HG03039 (cell line): ENCODE measurements at regions not wholly inside any gene's neighbourhood (a gene's known extent, or its start where the extent isn't known, plus 50 kb on each side); places are given as distances from the start of the nearest gene placed in this dataset.

Experiments
- ATAC-seq: cut with Tn5 transposase; IDR thresholded peaks from one replicate; pipeline ENCODE4 v1.9.1; 2021; ENCODE audit warnings: mild to moderate bottlenecking, moderate library complexity; ENCODE audit not compliant: unreplicated experiment

DNA sequence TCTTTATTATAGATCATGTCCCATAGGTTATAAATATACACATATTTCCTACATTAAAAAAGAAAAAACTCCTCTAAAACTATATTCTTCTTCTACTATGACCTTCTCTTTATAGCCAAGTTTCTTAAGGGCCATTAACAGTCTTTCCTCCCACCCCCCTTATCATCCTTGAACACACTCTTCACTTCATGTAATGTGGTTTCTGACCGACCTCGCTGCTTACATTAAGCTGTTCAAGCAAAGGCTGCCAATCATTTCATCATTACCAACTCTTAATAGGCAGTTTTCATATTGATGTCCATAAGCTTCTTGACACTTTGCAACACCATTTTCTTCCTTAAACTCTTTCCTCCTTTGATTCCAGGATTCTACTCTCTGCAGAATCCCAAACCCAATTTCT is 283.0 kb upstream of the PCSK5 start:
- no peak for ATAC-seq

DNA sequence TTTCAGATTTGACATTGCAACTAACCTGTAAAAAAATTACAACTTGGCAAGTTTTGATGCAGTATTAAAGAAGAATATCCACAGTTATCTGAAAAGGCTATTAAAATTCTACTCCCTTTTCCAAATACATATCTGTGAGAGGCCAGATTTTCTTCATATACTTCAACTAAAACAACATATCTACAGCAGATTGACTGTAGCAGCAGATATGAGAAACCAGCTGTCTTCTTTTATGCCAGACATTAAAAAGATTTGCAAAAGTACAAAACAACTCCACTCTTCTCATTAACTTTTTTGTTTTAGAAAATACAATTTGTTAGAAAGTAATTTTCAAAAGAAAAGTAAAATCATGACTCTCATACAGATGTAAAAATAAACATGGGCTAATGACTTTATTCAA is 281.1 kb upstream of the PCSK5 start:
- ATAC-seq: no peak

DNA sequence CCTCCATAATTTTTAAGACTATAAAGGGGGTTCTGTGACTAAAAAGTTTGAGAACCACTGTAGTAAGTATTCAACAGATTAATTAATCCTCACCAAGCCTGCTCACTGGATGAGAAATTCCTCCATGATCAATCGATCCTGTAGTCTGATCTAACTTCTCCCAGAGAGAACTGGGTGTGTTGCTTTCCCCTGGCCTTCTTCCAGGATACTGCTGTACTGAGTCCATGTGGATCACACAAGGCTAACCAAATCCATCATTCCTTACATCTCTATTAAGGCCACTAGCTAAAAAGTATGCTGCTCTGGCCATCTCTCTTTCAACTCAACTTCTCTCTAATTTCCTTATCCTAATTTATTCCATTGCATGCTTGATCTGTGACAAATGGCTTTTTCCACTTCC is 280.2 kb upstream of the PCSK5 start:
- no peak for ATAC-seq

DNA sequence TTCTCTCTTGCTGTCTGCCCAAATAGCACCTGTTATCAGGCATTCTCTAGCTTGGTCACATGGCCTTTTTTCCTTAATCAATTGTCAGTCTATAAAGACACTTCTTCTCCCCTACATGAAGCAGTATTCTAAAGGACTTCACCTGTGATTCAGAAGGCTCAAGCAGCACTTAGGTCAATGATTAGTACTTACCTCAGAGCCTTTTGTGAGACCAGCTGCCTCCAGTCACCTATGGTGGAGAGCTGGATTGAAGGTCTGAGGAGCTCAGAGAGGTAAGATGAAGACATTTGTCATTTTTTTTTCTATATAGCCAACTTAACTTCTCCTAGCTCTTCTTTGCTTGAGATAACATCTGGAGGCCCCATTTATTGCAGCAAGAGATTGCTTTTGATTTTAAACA is 278.3 kb upstream of the PCSK5 start:
- ATAC-seq: no peak

DNA sequence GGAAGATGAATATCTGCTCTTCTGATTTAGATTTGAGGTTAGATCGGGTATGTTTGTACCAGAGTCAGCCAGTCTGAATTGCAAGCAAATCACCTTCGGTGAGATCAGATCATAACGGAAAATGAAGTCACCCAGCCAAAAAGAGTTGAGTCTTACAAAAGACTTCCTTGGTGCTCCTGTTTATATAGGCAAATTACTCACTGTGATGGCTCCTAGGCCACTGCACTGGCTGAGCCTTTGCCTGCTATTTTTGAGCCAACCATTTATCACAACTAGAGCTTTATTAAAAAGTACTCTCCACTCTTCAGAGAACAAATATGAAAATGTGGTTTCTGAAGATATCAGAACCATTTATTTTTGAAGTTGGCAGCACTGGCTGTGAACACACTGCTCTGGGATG is 277.7 kb upstream of the PCSK5 start:
- ATAC-seq: no peak

DNA sequence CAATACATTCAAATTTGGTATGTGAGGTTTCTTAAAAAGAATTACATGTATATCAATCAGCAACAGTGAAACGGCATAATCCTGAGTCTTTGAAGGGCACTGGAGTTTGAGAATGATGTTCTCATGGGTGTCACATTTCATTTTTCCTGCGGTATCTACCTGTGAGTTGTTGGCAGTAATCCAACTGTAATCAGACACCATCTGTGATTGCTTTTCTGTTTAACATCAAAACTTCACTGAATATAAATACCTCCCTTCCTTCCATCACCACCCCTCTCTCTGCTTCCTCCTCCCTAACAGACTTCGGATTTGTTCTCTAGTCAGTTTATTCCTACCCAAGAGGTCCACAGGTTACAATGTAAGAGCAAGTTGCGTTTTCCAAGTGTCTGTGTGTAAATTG is 275.2 kb upstream of the PCSK5 start:
- no peak for ATAC-seq

DNA sequence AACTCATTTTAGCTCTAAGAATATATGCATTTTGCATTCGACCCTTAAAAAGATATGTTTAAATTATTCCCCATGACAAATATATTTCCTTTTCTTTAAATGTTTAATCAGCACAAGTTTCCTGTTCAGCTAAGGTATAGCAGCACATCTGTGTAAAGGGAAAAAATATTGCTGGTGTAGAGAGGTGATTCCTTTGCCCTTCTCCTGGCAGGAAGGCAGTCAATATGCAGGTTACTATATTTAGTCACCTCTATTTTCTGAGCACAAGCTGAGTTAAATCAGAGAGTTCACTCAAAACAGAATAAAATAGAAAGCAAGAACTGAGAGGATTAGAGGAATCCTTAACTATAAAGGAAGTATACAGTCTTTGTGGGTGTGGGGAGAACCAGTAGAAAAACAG is 274.4 kb upstream of the PCSK5 start:
- no peak for ATAC-seq

DNA sequence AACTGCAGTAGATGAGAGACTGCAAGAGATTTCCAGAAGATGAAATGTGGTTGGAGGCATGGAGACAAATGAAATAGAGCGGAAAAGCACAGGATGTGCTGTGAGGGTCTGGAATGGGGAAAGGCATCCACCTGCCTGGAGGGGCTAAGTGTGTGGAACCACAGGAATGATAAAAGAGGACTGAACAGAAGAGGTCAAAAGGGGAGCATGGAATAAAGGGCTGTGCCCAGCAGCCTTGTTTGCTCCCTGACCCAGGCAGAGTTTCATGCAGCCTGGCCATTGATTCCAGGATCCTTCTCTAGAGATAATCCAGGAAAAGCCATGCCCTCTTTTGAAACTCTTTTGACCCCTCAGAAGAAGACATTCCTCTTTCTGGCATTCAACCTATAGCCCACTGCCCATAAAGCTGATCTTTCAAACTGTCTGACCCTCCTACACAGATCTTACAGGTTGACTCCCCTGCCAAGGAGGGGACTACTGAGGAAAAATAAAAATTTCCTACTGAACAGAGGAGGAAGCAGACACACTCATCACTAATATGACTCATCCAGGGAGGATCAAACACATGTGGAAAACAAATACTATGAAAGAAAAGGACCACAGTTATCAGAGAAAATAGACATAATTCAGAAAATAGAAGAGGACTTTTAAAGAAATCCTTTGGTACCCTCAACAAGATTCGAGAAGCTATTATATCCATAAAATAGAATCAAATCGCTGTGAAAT is 273.5 kb upstream of the PCSK5 start:
- ATAC-seq: no peak

DNA sequence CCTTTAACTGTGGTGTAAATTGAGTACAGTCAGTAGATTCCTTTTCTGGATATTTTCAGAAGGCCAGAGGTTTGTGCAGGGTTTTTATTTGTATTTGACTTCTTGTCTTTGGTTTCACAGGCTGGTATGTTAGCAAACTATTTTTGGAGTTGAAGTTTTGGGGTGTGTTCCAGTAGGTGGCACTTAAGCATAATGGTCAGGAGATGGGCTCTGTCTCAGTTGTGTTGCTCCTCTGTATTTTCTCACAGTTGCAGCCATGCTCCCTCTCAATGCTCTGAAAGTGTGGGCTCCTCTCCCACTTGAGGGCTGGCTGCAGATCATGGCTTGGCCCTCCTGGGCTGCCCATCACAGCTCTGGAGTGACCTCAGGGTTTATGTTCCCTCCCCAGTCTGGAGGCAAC is 267.0 kb upstream of the PCSK5 start:
- no peak for ATAC-seq

DNA sequence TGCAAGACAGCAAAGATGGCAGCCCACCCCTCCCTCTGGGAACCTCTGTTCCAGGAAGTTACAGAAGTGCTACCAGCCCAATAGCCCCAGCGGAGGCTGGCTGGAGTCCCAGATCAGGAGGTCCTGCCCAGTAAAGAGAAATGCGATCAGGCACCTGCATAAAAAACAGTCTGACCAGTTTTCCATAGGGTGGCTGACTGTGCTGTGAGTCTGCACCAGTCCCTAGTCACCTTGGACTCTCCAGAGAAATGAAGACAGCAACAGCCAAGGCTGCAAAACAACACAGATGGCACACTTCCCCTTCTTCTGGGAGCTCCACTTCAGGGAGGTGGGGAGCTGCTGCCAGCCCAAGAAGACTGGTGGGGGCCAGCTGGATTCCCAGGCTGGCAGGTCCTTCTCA is 265.5 kb upstream of the PCSK5 start:
- no peak for ATAC-seq

DNA sequence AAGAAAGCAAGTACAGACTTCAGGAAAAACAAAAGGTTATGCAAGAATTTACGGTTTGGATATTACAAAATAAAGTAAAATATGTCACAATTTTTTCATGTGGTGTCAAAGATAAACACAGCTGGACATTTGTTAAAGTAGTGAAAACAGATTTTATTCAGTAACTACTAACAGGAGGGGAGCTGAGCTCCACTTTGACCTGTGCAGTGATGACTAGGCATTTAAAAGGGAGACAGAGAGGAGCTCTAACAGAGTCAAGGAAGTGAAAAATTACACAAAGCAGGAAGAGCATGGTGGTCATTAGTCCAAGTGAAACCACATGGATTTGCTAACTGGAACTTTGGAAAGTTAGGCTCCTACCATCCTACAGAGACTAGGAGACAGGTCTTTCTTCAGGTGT is 263.6 kb upstream of the PCSK5 start:
- ATAC-seq: no peak

DNA sequence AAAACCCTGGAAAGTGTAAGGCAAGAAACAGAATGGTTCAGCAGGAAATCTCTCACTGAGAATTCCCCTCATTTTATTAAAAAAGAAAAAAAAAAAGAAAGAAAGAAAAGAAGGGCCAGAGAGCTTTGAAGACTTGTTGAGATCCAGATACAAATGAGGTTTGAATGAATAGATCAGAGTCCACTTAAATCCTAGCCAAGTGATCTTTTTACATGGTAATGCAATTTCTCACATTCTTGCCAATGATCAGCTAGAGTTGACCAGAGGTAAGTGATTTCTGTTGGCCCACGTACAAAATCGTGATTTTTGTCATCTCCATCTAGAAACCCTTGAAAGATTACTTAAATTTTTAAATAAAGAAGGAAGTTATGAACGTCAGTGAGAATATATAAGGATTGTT is 261.5 kb upstream of the PCSK5 start:
- ATAC-seq: no peak

DNA sequence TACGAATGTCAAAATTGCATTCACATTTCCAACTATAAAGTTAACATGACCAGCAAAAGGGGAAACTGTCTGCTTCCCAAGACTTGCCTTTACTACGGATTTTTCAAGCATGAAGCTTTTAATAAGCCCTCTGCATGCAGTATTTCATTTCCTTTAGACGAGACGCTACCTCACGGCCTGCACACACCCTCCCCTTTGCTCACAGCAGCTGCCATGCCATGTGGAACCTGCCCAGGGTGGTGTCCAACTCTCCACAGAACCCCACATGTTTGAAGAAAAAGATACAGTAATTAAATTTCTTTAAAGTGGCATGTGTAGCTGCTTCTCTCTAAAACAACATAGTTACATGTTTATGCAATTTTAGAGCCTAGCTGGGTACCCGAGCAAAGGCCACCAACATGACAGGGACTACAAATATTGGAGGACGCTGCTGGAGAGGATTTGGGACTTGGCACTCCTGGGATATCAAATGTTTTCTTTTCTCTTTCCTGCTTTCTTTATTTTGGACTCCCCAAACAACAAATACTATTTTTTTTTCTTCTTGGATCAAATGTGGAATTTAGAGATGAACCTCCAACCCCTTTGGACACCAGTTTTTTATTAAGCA is 256.9 kb upstream of the PCSK5 start:
- no peak for ATAC-seq

DNA sequence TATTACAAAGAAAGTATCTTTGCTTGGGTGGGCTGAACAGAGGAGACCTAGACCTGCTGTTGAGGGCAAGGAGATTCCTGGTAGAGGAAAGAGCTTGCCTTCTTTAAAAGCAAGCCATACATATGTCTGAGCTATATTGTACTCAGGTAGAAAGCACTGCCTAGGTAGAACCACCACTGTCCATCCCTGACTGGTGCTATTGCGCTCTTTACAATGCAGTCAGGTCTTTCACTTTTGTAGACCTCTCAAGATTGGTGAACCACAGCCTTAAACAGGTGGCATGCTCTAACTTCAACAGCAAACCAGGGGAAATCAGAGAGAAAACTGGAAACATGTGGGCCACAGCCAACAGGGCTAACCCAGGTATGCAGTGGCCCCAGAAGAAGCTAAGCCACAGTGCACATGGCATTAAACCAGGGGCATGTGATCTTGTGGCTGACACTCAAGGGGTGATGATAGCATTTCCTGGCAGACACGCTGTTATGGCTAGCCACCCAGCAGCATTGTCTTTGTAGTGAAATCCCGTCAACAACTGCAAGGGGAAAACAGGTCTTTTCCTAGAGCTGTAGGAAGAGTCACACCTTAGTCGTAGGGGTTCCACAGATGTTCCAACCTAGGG is 253.9 kb upstream of the PCSK5 start:
- no peak for ATAC-seq

DNA sequence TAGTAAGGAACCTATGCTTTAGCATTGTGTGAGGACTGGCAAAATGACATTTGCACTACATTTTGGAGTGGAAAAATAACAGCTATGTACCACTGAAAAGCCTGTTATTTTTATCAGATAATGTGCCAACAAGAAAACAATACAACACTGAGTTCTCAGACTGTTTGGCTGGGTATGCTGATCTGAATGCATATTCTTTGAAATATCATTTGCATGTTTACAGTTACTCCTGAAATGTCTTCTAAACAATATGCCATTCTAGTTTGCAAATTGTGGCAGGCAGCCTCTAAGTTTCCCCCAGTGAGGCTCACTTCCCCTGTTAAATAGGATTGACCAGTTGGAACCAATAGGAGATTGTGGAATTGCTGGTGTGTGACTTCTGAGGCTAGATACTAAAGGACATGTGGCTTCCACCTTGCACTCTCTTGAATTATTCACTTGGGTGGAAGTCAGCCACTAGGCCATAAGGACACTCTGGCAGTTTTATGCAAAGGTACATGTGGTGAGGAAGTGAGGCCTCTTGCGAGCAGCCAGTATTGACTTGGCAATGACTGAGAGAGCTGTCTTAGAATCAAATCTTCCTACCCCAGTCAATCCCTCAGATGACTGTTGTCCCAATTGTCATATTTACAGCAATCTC is 250.4 kb upstream of the PCSK5 start:
- no peak for ATAC-seq

DNA sequence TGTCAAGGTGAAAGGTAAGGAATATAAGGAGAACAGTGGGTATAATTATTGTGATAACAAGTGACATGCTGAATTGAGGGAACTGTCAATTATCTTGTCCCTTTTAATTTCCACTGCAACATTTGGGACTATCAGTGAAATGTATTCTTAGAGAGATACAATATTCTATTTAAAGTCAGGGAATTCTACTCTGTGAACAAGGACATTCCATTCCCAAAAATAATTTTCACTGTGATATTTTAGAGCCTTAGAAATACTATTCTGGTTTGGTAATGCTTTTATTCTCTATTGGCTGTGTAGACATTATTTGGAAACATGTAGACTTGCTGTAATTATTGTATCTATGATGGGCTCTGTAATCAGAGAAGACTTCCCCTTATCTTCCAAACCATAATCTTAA is 248.0 kb upstream of the PCSK5 start:
- no peak for ATAC-seq

DNA sequence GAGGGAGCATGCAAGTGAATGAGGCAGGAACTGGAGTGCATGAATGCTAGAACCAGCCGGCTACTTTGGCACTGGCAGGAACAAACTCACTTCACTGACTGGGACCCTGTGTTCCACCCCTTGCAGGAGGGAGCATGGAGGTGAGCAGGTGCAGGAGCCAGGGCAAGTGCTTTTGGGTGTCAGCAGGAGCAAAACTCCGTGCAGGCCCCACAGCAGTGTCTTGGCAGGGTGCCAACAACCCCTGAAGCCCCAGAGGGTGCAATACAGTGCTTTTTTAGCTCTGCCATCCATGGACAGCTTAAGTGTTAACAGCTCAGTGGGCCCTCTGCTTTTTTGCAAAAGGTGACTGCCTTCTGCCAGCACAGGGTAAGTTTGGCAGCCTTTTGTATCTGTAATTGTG is 245.8 kb upstream of the PCSK5 start:
- no peak for ATAC-seq

DNA sequence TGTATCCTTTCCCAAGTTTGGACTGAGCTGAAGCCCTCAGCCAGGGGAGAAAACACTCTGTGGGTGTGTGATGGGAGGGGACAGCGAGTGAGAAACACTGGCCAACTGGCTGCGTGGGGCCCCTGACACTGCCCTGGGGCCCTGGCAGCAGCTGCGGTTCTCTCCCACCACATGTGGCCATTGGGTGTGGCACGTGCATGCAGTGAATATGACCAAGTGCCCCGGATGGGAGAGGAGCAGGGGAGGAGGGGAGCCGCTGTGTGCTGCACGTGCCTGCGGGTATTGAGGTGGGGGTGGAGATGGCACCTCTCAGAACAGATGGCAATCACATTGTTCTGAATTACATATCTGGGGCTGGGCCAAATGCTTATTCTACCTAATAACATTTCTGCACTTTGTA is 242.4 kb upstream of the PCSK5 start:
- no peak for ATAC-seq

DNA sequence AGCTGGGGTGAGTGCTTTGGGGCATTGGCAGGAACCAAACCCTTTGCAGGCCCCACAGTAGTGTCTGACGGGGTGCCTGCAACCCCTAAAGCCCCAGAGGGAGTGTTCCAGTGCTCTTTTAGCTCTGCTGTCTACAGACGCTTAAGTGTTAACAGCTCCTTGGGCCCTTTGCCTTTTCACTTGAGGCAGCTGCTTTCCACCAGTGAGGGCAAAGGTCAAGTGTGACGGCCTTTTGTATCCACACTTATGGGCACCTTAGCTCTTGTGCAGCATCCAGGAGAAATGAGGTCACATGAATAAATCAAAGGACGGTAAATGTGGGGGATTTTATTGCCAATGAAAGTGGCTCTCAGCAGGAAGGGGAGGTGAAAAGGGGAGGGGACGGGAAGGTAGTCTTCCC is 241.4 kb upstream of the PCSK5 start:
- no peak for ATAC-seq

DNA sequence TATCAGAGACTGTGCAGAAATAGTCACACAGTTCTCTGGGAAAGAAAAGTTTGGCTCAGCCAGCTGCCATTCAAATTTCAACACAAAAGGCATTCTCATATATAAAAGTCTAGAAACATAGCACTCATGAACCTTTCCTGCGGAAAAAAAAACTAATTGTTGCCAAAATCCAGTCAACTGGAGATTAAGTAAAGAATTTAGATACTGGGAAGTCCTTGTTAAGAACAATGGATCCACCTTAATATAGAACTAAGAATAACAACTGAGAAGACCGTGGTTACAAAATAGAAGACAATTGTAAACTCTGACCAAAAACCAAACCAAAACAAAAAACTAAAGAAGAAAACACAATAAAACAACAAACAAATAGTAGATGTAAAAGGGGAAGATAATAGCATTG is 238.8 kb upstream of the PCSK5 start:
- ATAC-seq: no peak

DNA sequence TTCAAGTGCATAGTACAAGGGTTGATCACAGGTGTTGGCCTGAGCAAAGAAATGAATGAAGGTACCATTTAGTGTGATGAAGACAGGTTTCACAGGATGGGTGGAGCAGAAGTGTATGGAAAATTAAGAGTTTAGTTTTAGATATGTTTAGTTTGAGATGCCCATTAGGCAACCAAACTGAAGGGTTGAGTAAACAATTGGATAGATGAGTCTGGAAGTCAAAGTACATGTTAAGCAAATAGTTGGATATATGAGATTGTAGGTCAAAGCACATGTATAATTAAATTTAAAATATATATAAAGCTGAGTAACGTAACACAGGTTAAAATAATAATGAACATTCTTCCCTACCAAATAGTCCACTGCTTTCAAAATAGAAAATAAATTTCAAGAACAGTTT is 237.1 kb upstream of the PCSK5 start:
- no peak for ATAC-seq

DNA sequence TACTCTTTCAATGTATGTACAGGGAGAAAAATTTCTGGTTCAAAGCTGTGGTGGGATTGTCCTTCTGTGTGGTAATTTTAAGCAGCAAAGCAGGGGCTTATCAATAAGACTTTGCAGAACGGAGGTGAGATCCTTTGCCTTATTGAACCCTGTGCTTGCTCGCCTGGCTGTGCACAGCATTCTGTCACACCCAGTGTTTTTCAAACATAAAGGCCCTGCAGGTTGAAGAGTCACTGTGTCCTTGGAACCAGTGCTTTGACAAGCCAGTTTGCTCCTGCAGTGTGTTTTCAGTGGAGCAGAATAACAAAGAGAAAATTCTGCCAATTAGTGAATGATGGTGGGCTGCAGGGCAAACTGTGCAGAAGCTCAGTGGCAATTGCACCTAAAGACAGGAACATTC is 236.7 kb upstream of the PCSK5 start:
- ATAC-seq: no peak
